DOHH2 (cell line): ENCODE measurements at regions not wholly inside any gene's neighbourhood (a gene's known extent, or its start where the extent isn't known, plus 50 kb on each side); places are given as distances from the start of the nearest gene placed in this dataset.

ENCODE experiments used
- H3F3A ChIP-seq: fragments of 200-600 bp; sonication (generic), shearing (Covaris generic); 2 replicates; pipeline ENCODE4 v1.6.0; 2016; ENCODE audit warnings: antibody characterized with exemption, mild to moderate bottlenecking; ENCODE audit not compliant: control insufficient read depth, insufficient read depth
- H3K27ac ChIP-seq: fragments of 200-600 bp; sonication (generic); 2 replicates; pipeline ENCODE4 v1.5.1; 2014; ENCODE audit warnings: low read depth, mild to moderate bottlenecking, low read length, moderate library complexity
- H3K27me3 ChIP-seq: fragments of 200-600 bp; sonication (generic); 2 replicates; pipeline ENCODE4 v1.6.1; 2014; ENCODE audit warnings: mild to moderate bottlenecking, low read length, mixed read lengths; ENCODE audit not compliant: control insufficient read depth
- H3K36me3 ChIP-seq: fragments of 200-600 bp; sonication (generic); 2 replicates; pipeline ENCODE4 v1.6.1; 2014; ENCODE audit warnings: mild to moderate bottlenecking, low read length, moderate library complexity, mixed read lengths; ENCODE audit not compliant: control insufficient read depth
- H3K4me1 ChIP-seq: fragments of 200-600 bp; sonication (generic); 2 replicates; pipeline ENCODE4 v1.6.1; 2014; ENCODE audit warnings: mild to moderate bottlenecking, low read length, mixed read lengths; ENCODE audit not compliant: control insufficient read depth
- H3K4me2 ChIP-seq: fragments of 200-600 bp; sonication (generic); 2 replicates; pipeline ENCODE4 v1.6.0; 2014; ENCODE audit warnings: mild to moderate bottlenecking, low read length, moderate library complexity
- H3K4me3 ChIP-seq: fragments of 200-600 bp; sonication (generic); 2 replicates; pipeline ENCODE4 v1.5.1; 2014; ENCODE audit warnings: mild to moderate bottlenecking, low read length, mixed read lengths
- H3K79me2 ChIP-seq: fragments of 200-600 bp; sonication (generic); 2 replicates; pipeline ENCODE4 v1.6.1; 2014; ENCODE audit warnings: mild to moderate bottlenecking, low read length, mixed read lengths; ENCODE audit not compliant: control insufficient read depth
- H3K9me2 ChIP-seq: fragments of 200-600 bp; sonication (generic); replicated peaks from 2 replicates; pipeline ENCODE4 v1.6.1; 2014; ENCODE audit warnings: mild to moderate bottlenecking, low read length, mixed read lengths; ENCODE audit not compliant: control insufficient read depth
- H3K9me3 ChIP-seq: fragments of 200-600 bp; sonication (generic); 2 replicates; pipeline ENCODE4 v1.6.1; 2014; ENCODE audit warnings: antibody characterized with exemption, low read length, mixed read lengths; ENCODE audit not compliant: control insufficient read depth, insufficient read depth
- H4K20me1 ChIP-seq: fragments of 200-600 bp; sonication (generic); 2 replicates; pipeline ENCODE4 v1.6.0; 2014; ENCODE audit warnings: low read depth, mild to moderate bottlenecking, antibody characterized with exemption, low read length, moderate library complexity; ENCODE audit not compliant: control insufficient read depth, insufficient read depth
- EZH2phosphoT487 ChIP-seq: fragments of 200-600 bp; sonication (generic); IDR thresholded peaks from 2 replicates; pipeline ENCODE4 v1.6.1; 2017; ENCODE audit warnings: borderline replicate concordance, mild to moderate bottlenecking, antibody characterized with exemption, low read length, moderate library complexity, mixed read lengths
- TF ChIP-seq, protein P1 (sequence below): fragments of 200-600 bp; sonication (generic); IDR thresholded peaks from one replicate; pipeline ENCODE4 v1.5.1; 2014; ENCODE audit warnings: antibody characterized with exemption, mild to moderate bottlenecking, low read depth, low read length; ENCODE audit not compliant: poor library complexity, severe bottlenecking

DNA sequence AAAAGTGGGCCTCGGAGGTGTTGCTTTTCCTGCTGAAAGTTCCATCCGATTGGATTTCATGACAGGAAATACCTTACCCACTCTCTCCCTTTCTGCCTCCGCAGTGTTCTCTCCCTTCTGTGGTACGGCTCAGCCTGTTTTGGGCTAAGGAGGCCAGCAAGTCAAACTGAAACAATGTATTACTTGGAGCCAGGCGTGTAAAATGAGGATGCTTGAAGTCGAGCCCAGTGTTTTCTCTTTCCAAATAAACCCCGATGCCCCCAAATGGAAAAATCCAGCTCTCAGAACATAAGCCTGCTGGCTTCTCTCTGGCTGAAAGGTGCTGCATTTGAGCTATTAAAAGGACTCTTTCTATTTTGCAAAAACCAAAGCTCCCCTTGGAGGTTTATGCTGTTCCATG is 124.7 kb downstream of the ZNF664 start:
- Histone ChIP-seq H3K4me1 (no peaks in the 10 kb centered on the region), H3K4me3 (no peak overlapping the region), H3K9me2 (no peaks in the 10 kb centered on the region), H3F3A (no peaks in the 10 kb centered on the region), H4K20me1 (no peaks in the 10 kb centered on the region), H3K79me2 (no peaks in the 10 kb centered on the region), H3K27ac (no peak overlapping the region), H3K9me3 (peaks cover under 1% of the 10 kb centered on the region; the same call in 1 of the 2 replicates), H3K27me3 (no peaks in the 10 kb centered on the region), H3K36me3 (no peaks in the 10 kb centered on the region), H3K4me2 (no peak overlapping the region)
- TF ChIP-seq, protein P1, sequence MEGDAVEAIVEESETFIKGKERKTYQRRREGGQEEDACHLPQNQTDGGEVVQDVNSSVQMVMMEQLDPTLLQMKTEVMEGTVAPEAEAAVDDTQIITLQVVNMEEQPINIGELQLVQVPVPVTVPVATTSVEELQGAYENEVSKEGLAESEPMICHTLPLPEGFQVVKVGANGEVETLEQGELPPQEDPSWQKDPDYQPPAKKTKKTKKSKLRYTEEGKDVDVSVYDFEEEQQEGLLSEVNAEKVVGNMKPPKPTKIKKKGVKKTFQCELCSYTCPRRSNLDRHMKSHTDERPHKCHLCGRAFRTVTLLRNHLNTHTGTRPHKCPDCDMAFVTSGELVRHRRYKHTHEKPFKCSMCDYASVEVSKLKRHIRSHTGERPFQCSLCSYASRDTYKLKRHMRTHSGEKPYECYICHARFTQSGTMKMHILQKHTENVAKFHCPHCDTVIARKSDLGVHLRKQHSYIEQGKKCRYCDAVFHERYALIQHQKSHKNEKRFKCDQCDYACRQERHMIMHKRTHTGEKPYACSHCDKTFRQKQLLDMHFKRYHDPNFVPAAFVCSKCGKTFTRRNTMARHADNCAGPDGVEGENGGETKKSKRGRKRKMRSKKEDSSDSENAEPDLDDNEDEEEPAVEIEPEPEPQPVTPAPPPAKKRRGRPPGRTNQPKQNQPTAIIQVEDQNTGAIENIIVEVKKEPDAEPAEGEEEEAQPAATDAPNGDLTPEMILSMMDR, result no peak
- no peak for TF ChIP-seq EZH2phosphoT487

DNA sequence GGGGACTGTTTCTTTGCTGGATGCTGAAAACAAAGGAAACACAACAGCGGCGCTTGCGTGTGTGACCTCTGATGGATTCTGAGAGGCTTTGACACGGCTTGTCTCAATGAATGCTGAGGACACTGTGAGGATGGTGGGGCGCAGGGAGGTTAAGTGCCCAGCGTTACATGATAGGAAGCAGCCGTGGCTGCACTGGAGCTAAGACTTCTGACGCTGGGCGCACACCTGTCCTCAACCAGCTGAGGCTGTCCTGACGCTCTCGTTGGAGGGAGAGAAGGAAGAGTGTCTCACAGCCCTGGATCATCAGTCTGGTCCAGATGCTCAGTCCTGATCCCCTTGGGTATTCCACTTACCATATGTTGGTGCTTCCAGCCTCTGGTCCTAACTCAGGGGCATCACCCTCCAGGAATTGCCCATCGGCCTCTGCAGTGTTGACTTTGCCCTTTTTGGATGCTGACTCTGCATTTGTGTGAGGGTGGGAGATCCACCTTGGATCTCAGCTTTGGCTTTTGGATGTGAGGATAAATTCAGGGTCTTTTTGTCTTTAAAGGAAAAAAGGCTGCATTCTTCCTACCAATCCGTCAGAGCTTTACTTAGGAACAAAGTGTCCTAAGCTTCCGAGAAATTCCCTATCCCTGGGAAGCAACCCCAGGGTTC is 125.2 kb downstream of the ZNF664 start:
- no peaks in the 10 kb centered on the region for H3K36me3 ChIP-seq
- no peaks in the 10 kb centered on the region for H3K79me2 ChIP-seq
- H3K27me3 ChIP-seq, result no peaks in the 10 kb centered on the region
- no peaks in the 10 kb centered on the region for H3F3A ChIP-seq
- H3K4me2 ChIP-seq, result no peak overlapping the region
- H3K9me3 ChIP-seq, result no peaks in the 10 kb centered on the region
- H4K20me1 ChIP-seq, result no peaks in the 10 kb centered on the region
- no peak overlapping the region for H3K4me3 ChIP-seq
- H3K27ac ChIP-seq, result no peak overlapping the region
- H3K9me2 ChIP-seq, result no peaks in the 10 kb centered on the region
- TF ChIP-seq, protein P1, result no peak
- TF ChIP-seq EZH2phosphoT487, result no peak
- no peaks in the 10 kb centered on the region for H3K4me1 ChIP-seq

DNA sequence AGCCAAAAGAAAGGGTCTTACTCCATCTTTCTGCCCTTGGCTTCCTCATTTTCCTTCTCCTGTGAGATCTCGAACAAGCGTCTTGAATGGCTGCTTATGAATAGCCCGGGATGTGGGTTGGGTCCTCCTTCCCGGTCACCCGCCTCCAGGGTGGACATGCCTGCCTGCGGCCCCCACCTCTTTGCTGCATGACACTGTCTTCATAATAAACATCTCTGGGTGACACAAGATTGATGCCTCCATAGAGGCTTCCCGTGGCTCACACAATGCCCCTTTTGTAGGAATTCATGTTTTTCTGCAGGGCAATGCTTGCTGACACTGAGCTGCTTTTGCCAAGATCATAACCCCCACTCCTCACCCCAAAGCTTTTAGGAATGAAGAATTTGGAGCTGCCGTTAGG is 125.9 kb downstream of the ZNF664 start:
- no peak for TF ChIP-seq EZH2phosphoT487
- TF ChIP-seq, protein P1, result no peak
- H3K4me1 ChIP-seq, result no peaks in the 10 kb centered on the region
- no peaks in the 10 kb centered on the region for H3K9me3 ChIP-seq
- H3F3A ChIP-seq, result no peaks in the 10 kb centered on the region
- no peak overlapping the region for H3K4me3 ChIP-seq
- H3K36me3 ChIP-seq, result no peaks in the 10 kb centered on the region
- no peaks in the 10 kb centered on the region for H4K20me1 ChIP-seq
- no peak overlapping the region for H3K4me2 ChIP-seq
- H3K9me2 ChIP-seq, result no peaks in the 10 kb centered on the region
- no peak overlapping the region for H3K27ac ChIP-seq
- H3K79me2 ChIP-seq, result no peaks in the 10 kb centered on the region
- no peaks in the 10 kb centered on the region for H3K27me3 ChIP-seq
